Keratinocyte (primary cell): ENCODE measurements at regions not wholly inside any gene's neighbourhood (a gene's known extent, or its start where the extent isn't known, plus 50 kb on each side); places are given as distances from the start of the nearest gene placed in this dataset.

Source experiments
- CTCF ChIP-seq, 3 experiments: IDR thresholded peaks in 1 of 3; conservative IDR thresholded peaks in 1 of 3; optimal IDR thresholded peaks in 1 of 3; 2 replicates in 2 of 3; 3 replicates in 1 of 3; pipeline versions ENCODE3 to v1.5.1; 2011; ENCODE audit warnings: low read length in 3 of 3, mild to moderate bottlenecking in 3 of 3, moderate library complexity in 2 of 3, control low read depth in 1 of 3, inconsistent platforms in 1 of 3; ENCODE audit not compliant: insufficient read depth in 2 of 3; ENCODE audit errors: extremely low read depth in 1 of 3
- EZH2 ChIP-seq: IDR thresholded peaks from one replicate; pipeline ENCODE4 v1.6.1; 2012; ENCODE audit warnings: inconsistent platforms, mild to moderate bottlenecking, low read length, moderate library complexity

GRCh38 chr4:71864380-71864779 lies 80.5 kb upstream of the GC start:
- TF ChIP-seq CTCF (optimal IDR thresholded peaks at IDR 0.05 in 1 of 3, IDR thresholded peaks at IDR 0.05 in 1 of 3, conservative IDR thresholded peaks at IDR 0.05 in 1 of 3; ENCODE audit: extremely low read depth in 1 of 3, insufficient read depth in 2 of 3, low read length in 3 of 3), result no peak
- TF ChIP-seq EZH2, result no peak
